GM04503 (cell line): ENCODE measurements at regions not wholly inside any gene's neighbourhood (a gene's known extent, or its start where the extent isn't known, plus 50 kb on each side); places are given as distances from the start of the nearest gene placed in this dataset.

Experiments used
- DNase-seq: peaks from one replicate; pipeline ENCODE4 v3.0.0-alpha.2; 2012; ENCODE audit warnings: low read depth

DNA sequence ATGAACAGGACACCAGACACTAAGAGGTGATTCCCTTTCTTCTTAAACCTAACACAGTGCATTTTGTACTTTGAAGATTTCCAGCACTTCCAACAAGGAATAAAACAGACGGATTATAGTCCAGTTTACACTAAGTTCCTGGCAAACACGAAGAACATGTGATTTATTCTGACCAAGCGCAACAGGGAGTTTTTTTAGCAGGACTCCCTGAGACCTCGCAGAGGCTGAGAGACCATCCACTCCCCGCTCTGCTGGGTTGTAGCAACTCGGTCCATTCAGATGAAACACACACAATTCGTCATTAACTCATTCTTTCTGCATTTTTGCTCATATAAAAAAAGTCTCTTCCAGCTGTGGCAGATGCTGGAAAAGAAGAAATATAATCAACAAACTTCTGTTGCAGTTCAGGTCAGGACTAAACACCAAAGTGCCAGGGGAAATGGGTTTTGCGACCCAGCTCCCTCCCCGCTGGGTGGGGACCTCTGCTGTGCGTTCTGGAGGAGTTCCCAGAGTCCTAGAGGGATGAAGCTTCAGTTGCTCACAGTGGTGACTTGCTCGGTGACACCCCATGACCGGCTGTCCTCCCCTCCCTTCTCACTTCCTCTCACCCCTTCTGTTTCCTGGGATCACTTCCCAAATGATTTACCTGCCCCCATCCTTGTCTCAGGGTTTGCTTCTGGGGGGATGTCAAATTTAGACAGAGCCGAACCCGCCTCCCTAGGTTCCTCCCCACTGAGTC is 52.5 kb downstream of the KCNF1 start:
- no peak for DNase-seq

GRCh38 chr2:10965241-10965843 is 53.6 kb downstream of the KCNF1 start:
- no peak for DNase-seq

DNA sequence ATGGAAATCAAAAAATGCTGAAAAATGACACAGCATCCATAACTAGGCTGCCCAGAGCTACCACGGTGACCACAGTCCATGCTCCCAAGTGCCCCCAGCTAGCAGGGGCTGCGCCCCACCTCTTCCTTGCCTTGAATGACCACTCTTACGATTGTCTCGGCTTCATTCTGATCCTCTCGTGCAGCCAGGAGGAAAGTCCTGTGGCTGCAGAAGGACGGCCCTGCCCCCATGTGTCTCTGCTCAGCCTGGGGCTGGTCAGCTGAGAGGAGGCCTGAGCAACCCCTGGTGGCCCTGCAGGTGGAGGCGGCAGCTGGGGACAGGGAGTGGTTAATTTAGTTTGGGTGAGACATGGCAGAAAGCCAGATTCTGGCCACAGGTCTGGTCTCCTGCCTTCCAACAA is 54.3 kb downstream of the KCNF1 start:
- no peak for DNase-seq

- no peak for DNase-seq
Measured at GRCh38 chr2:10966741-10967140, 55.0 kb downstream of the KCNF1 start.

DNA sequence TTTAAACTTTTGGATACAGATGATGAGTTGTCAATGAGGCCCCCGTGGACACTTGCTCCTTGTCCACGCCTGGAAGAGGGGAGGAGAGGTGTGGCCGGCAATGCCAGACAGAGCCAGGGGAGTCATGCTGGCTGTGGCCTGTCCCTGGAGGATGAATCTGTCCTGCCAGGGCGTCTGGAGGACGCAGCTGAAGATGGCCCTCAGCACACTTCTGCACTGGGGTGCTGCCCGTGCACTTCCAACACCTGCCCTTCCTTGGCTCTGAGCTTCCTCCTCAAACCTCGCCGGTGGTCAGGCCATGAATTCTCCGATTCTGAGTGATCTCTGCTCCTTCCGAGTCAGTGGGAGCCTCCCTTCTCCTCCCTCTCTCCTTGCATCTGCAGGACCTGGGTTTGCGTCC is 56.4 kb downstream of the KCNF1 start:
- no peak for DNase-seq

DNA sequence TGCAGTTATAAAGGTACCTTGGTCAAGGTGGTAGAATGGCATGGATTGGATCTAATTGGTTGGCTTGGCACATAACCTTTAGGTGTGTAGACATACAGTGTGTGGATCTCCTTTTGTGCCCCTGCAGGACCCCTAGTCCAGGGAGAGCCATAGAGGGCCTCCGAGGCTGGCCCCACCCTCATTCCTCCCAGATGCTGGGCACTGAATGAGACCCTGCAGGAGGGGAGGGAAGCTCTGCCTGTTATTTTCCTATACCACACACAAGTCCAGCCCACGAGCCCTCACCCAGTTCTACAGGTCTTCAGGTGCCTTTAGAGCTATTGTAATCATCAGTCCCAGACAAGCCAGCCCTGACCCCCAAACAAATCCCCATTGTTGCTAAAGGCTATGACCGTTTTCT is 58.9 kb downstream of the KCNF1 start:
- DNase-seq = no peak

DNA sequence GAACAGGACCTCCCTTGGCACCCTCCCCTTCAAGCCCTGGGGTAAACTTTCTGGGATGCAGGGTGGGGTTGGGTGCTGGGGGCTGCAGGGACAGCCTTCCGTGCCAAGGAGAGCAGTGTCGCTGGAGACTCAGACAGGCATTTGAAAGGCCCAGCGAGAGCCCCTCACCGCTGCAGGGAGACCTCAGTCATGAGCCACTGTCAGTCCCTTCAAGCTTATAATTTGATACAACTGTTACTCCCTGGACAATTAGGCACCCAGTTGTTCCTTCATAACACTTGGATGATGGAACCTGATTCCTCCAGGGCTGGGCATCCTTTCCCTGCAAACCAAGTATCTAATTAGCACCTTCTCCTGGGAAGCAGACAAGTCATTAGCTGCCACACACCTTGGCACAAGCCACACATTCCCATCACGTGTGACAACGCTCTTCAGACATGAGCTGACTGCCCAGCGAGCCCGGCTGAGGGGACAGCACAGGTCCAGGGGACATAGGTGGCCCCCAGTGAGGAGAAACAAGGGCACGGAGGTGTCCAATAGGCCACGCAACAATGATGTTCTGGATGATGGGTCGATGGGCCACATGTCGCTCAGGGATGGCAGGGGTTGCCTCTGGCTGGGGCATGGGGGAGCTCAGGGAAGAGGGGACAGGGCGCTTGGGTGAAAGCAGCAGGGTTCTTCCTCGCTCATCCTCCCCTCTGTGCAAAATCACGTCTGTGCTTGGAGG is 59.6 kb downstream of the KCNF1 start:
- no peak for DNase-seq

DNA sequence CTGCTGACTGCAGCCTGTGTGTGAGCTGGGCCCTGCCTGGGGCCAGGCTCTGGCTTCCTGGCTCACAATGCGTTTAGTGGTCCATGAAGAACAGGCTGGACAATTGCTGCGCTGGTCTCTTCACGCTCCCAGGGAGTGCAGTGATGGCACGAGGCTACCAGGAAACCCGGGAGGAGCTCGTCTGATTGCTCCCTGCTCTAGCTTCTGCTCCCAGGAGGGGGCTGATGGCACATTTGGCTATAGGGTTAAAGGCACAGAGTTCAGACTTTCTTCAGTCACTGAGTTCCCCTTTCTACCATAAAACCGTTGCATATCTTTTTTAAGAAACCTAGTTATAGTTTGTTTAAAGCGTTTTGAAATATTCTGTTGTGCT is 60.1 kb downstream of the KCNF1 start:
- DNase-seq = no peak

DNA sequence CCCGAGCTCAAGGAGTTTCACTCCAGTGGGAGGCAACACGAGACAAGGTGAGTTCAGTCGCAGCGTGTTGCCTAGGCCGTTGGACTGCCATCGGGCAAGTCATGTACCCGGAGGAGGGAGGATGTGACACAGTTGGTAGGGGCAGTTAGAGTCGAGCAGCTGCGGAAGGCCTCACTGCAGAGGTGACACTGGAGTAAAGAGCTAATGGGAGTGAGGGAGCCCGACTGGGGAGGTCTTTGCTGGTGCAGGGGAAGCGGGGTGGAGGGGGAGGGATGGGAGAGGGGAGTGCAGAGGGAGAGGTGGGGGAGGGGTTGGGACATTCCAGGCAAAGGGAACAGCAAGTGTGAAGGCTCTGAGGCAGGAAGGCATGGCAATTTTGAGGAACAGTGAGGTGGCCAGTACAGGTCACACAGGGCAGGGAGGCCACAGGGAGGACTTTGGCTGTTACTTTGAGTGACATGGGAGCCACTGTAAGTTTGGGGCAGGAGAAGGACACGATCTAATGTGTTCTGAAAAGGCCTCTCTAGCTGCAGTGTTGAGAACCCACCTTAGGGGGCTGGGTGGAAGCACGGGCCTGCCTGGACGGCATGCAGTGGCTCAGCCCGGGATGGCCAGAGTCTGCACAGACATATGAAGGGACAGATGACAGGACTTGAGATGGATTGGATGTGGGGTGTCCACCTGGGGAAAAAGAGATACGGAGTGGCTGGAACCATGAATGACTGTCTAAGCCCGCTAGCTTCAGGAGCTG is 61.1 kb downstream of the KCNF1 start:
- DNase-seq = no peak

DNA sequence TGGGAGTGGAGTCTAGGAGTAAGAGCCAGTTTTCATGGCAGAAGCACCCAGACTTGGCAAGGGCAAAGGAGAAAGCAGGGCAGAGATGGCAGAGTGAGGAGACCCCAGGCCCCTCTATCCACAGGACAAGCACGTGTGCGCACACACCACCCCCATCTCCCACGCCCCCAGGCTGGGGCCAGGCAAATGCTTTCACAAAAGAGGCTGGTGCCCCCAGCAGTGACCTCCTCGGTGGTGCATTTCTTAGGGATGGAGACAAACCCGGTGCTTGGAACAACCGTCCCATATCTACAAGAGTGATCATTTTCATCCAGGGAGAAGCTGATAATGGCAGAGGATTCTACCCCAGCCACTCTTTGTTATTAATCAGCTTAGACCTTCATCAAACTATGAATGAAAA is 62.0 kb downstream of the KCNF1 start:
- no peak for DNase-seq

GRCh38 chr2:10977003-10977402 is 65.3 kb downstream of the KCNF1 start:
- DNase-seq = no peak

DNA sequence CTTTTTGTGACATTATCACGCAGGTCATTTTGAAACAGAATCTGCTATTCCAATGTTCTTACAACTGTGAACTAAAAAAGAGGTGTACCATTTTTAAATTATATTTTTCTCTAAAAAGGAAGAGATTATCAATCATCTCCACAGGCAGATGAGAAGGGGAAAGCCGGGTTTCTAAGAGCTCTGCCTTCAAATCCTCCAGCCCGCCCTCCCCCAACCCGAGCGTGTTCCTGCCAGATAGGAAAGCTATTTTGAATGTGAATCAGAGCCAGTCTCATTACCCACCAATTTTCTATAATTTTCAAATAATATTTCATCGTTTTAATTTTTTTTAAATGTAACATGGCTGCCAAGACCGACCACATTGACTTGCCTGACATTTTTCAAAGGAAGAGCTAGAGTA is 65.9 kb downstream of the KCNF1 start:
- no peak for DNase-seq

GRCh38 chr2:10978090-10978670 is 66.4 kb downstream of the KCNF1 start:
- no peak for DNase-seq

DNA sequence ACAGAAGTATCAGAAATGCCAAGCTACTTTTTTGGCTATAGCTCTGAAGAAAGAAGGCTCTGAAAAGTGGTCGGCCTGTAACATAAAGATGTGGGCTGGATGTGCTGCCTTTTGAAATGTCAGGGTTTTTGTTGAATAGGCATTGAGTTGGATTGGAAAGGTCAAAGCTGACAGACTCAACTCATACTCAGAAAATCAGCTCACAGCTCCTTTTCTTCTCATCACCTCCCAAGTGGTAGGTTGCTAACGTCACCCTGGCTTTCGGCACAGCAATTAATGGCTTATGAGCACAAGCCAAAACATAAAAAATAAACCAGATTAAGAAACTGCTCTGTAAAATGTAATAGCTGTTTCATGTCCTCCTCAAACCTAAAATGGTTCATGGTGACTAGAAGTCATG is 68.3 kb downstream of the KCNF1 start:
- no peak for DNase-seq

GRCh38 chr2:10980886-10981425 is 69.2 kb downstream of the KCNF1 start:
- no peak for DNase-seq

- DNase-seq = no peak
Measured at GRCh38 chr2:10981451-10981850, 69.7 kb downstream of the KCNF1 start.

- DNase-seq = no peak
Measured at GRCh38 chr2:10981941-10982431, 70.3 kb downstream of the KCNF1 start.

DNA sequence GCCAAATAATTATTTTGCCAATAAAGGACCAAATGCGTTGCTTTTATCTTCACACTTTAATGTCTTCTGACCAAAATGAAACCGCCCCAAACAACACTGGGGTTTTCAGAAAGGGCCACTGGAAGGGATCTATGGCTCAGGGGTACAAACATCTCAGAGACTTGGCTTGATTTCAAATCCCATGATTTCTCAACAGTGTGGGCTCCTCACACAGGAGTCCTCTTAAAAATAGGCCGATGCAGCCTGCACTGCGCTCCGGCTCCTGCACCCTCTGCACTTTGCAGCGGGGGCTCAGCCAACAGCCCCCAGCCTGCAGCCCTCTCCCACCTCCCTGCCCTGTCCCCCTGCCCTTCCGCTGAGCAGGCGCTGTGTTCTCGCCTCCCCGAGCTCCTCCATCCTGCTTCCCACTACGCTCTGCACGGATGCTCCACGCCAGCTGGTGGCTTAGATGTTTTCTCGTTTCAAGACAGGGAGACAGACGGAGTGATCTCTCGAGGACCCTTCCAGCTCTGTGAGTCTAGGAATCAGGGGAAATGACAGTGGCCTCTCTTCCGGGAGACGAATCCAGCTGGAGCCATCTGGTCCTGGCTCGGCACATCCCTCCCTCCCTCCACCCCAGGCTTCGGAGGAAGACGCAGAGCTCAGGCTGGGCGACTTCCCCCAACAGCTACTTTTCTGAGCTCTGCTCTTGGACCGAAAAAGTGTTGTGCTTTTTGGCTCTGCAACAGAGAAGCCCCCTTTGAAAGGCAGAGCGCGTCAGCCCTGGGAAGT is 71.4 kb downstream of the KCNF1 start:
- no peak for DNase-seq

DNA sequence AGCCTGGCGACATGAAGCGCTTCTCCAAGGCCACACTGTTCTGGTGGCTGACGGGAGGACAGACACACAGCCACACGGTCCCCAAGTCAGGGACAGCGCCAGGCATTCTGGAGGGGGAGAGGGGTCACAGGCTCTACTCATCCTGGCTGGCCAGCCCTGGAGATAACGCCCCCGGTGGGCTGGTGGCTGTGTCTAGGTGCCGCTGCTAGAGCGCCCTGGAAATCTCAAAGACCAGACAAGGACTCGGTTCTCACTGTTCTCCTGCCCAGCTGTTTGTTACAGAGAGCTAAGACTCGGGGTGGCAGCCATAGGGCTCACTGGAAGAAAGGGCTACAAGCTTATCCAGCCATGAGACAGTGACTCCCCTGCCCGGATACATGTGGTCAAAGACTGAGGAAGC is 72.0 kb downstream of the KCNF1 start:
- DNase-seq = no peak

- DNase-seq = no peak
Measured at GRCh38 chr2:10984418-10985135, 72.8 kb downstream of the KCNF1 start.
